Stomach (tissue), 8 donors: ENCODE measurements at regions not wholly inside any gene's neighbourhood (a gene's known extent, or its start where the extent isn't known, plus 50 kb on each side); places are given as distances from the start of the nearest gene placed in this dataset.

Experiments used
- DNase-seq, 2 donors: peaks; one replicate each; pipeline versions ENCODE4 v3.0.0 to v3.0.0-alpha.2; 2013 to 2019
- H3K27ac ChIP-seq, 5 donors: fragments of 200-600 bp in 4 of 5; sonication (generic) in 4 of 5; one replicate each; pipeline ENCODE4 v1.5.1; 2013 to 2019; ENCODE audit warnings: mild to moderate bottlenecking in 1 of 5, moderate library complexity in 1 of 5
- H3K27me3 ChIP-seq, 3 donors: fragments of 200-600 bp; sonication (generic); one replicate each; pipeline ENCODE4 v1.5.1; 2017 to 2019; ENCODE audit warnings: mixed run types in 1 of 3
- H3K36me3 ChIP-seq, 4 donors: fragments of 200-600 bp; sonication (generic); 1 replicate in 3 of 4; 2 replicates in 1 of 4; pipeline ENCODE4 v1.5.1; 2016 to 2019
- H3K4me1 ChIP-seq, 4 donors: fragments of 200-600 bp; sonication (generic); one replicate each; pipeline ENCODE4 v1.5.1; 2016 to 2019
- H3K4me3 ChIP-seq, 4 donors: fragments of 200-600 bp; sonication (generic) in 3 of 4; one replicate each; pipeline ENCODE4 v1.5.1; 2016 to 2019; ENCODE audit warnings: mild to moderate bottlenecking in 1 of 4
- H3K9me3 ChIP-seq, 4 donors: fragments of 200-600 bp; sonication (generic); one replicate each; pipeline ENCODE4 v1.5.1; 2016 to 2019
- EP300 ChIP-seq: sonication (generic); formaldehyde crosslinking; IDR thresholded peaks from one replicate; pipeline ENCODE4 v1.6.1; 2017; ENCODE audit warnings: antibody characterized with exemption
- POLR2A ChIP-seq, 4 donors: fragments of 450-650 bp; IDR thresholded peaks; one replicate each; pipeline ENCODE4 v1.6.1; 2016; ENCODE audit warnings: antibody characterized with exemption in 4 of 4, control low read depth in 2 of 4, mild to moderate bottlenecking in 1 of 4, moderate library complexity in 1 of 4
- POLR2AphosphoS5 ChIP-seq, 3 donors: sonication (generic); formaldehyde crosslinking; IDR thresholded peaks; one replicate each; pipeline ENCODE4 v1.6.1; 2016; ENCODE audit warnings: antibody characterized with exemption in 3 of 3
- WGBS, 5 donors: extraction: QIAGEN DNeasy Blood & Tissue Kit in 3 of 5; methylation state at CpG; one replicate each; pipeline versions ENCODE4 v1.1.5 to v1.1.7; 2013 to 2018; 5-methylcytosine and 5-hydroxymethylcytosine counted together
- intact Hi-C: fragments of 100-400 bp; cut with DNase I; formaldehyde crosslinking; loops from one replicate; pipeline ENCODE4 v1.15.1; 2023; ENCODE audit warnings: low total_unique reads
- TF ChIP-seq, protein P1 (sequence below), 7 experiments: fragments of 450-650 bp in 4 of 7; fragments of 200-600 bp in 3 of 7; sonication (generic) in 3 of 7; IDR thresholded peaks; one replicate each; pipeline ENCODE4 v1.5.1; 2016 to 2019; ENCODE audit warnings: antibody characterized with exemption in 7 of 7, control low read depth in 2 of 7, mild to moderate bottlenecking in 1 of 7
- donor health status: healthy with polysubstance abuse.
- donor health status: Bipolar disorder and iron deficiency.
- donor health status: healthy.

DNA sequence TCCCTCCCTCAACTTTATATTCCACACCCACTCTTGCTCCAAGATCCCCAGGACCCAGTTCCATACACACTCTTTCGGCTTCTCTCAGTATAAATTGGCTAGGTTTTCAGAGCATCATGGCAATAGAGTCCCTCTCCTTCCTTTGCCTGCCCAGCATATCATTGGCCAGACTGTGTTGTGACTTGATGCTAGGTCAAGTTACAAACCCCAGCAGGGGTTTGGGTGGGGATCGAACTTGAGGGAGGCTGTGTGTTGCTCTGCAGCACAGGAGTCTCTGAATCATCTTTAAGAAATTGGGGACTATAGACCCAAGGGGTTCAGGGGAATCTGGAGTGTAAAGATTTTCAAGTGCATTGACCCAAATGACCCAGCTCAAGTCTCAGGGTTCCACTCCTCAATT lies 477.5 kb upstream of the MEIS1 start:
- DNase-seq, result no peak
- Histone ChIP-seq H3K4me1 (no peaks in the 10 kb centered on the region), H3K4me3 (no peak overlapping the region), H3K9me3 (peaks cover 0 to 11% (median 2%) of the 10 kb centered on the region in 4 donors), H3K36me3 (no peaks in the 10 kb centered on the region), H3K27me3 (no peaks in the 10 kb centered on the region), H3K27ac (no peak overlapping the region)
- intact Hi-C loops, result loop anchor here (2.0 kb wide), 1 partner anchor 17 kb away; no protein-coding TSS in a partner anchor
- WGBS, 5 donors, result 65 to 89% (median 78%) methylated on average over 2 of the region's 2 CpGs
- TF ChIP-seq POLR2A (IDR thresholded peaks at IDR 0.05) (no peak), POLR2AphosphoS5 (IDR thresholded peaks at IDR 0.05) (no peak), EP300 (no peak)
- TF ChIP-seq, protein P1, sequence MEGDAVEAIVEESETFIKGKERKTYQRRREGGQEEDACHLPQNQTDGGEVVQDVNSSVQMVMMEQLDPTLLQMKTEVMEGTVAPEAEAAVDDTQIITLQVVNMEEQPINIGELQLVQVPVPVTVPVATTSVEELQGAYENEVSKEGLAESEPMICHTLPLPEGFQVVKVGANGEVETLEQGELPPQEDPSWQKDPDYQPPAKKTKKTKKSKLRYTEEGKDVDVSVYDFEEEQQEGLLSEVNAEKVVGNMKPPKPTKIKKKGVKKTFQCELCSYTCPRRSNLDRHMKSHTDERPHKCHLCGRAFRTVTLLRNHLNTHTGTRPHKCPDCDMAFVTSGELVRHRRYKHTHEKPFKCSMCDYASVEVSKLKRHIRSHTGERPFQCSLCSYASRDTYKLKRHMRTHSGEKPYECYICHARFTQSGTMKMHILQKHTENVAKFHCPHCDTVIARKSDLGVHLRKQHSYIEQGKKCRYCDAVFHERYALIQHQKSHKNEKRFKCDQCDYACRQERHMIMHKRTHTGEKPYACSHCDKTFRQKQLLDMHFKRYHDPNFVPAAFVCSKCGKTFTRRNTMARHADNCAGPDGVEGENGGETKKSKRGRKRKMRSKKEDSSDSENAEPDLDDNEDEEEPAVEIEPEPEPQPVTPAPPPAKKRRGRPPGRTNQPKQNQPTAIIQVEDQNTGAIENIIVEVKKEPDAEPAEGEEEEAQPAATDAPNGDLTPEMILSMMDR (IDR thresholded peaks at IDR 0.05), result no peak

DNA sequence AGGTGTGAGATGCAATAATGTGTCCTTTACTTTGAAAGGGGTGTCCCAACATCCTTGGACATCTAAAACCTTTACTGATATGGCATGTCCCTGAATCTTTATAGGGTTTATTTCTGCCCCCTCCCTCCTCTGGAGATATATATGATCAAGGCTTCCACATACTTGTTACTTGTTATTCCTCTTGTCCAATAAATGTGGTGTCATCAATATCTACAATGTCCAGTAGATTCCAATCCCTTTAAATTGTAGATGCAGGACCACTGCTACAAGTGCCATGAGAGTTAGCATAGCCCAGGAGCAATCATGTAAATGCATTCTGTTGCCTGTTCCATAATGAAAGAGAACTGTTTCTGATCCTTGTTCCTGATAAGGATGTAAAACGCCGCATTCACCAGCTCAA lies 479.7 kb upstream of the MEIS1 start:
- intact Hi-C loops, result no loop called here
- Histone ChIP-seq H3K36me3 (no peaks in the 10 kb centered on the region), H3K27me3 (no peaks in the 10 kb centered on the region), H3K4me3 (no peak overlapping the region), H3K9me3 (peaks cover 0 to 11% (median 2%) of the 10 kb centered on the region in 4 donors), H3K4me1 (no peaks in the 10 kb centered on the region), H3K27ac (no peak overlapping the region)
- DNase-seq, result no peak
- 84 to 96% (median 91%) methylated on average over 2 of the region's 2 CpGs for WGBS, 5 donors
- TF ChIP-seq POLR2A (IDR thresholded peaks at IDR 0.05), result no peak
- no peak for TF ChIP-seq EP300
- TF ChIP-seq POLR2AphosphoS5 (IDR thresholded peaks at IDR 0.05), result no peak
- TF ChIP-seq, protein P1 (IDR thresholded peaks at IDR 0.05), result no peak

DNA sequence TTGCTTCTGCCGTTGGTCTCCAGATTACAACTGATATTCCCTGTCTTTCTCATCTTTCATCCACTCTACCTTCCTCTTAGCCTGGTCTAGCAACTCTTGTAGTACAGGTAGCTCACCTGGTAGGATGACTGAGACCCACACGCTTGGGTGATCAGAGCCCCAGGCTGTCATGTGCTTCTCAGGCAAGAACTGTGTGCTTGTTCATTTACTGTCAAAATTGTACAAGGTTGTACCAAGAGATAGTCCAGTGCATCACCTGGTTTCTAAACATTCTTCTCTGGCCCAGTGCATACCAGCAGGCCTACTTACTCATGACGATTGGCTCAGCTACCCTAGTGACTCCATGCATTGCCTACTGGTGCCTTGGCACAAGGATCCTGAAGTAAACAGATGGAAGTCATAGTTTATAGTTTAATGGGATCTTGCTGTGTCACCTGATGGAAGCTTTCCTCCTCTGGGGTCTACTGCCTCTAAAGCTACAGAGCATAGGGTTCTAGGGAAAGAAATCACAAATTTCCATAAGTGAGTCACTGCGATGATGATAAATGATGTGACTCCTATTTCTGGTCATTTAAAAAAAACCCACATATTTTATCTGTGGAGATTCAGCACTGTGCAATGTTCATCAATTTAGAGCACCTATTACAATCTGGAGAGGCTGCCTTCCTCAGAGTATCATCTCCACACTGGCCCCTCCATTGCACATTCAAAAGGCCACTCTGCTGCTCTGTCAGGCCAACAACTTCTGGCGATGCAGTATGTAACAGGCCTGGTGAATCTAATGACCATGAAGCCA lies 481.8 kb upstream of the MEIS1 start:
- intact Hi-C loops, result no loop called here
- WGBS, 5 donors, result 82 to 93% (median 89%) methylated on average over 5 of the region's 5 CpGs
- H3K27ac ChIP-seq, result no peak overlapping the region
- no peak for DNase-seq
- no peaks in the 10 kb centered on the region for H3K4me1 ChIP-seq
- H3K36me3 ChIP-seq, result no peaks in the 10 kb centered on the region
- H3K27me3 ChIP-seq, result no peaks in the 10 kb centered on the region
- H3K4me3 ChIP-seq, result no peak overlapping the region
- peaks cover 0 to 11% (median 2%) of the 10 kb centered on the region in 4 donors for H3K9me3 ChIP-seq
- no peak for TF ChIP-seq POLR2A (IDR thresholded peaks at IDR 0.05)
- no peak for TF ChIP-seq EP300
- TF ChIP-seq, protein P1 (IDR thresholded peaks at IDR 0.05), result no peak
- no peak for TF ChIP-seq POLR2AphosphoS5 (IDR thresholded peaks at IDR 0.05)

DNA sequence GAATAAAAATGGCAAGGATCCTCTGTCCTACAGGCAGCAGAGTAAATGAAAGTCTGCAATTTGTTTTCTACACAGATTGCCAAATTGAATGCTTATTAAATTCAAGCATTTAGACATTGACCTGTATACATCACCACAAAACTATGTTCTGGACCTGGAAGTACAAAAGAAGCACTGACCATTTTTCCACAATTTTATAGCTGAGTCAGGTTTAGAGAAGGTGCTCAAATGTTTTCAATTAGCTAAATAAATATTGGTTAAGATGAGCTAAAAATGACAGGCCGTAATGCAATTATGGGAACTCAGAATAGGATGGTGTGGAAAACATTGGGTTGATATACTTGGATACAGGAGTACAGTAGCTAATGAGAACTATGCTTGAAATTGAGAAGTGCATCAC lies 490.7 kb upstream of the MEIS1 start:
- H3K9me3 ChIP-seq, result peaks cover 0 to 8% (median 0%) of the 10 kb centered on the region in 4 donors
- WGBS, 5 donors, result 88 to 94% (median 92%) methylated on average over 1 of the region's 1 CpG
- no peak for DNase-seq
- intact Hi-C loops, result no loop called here
- no peaks in the 10 kb centered on the region for H3K36me3 ChIP-seq
- no peaks in the 10 kb centered on the region for H3K4me1 ChIP-seq
- no peak for TF ChIP-seq POLR2AphosphoS5 (IDR thresholded peaks at IDR 0.05)
- TF ChIP-seq, protein P1 (IDR thresholded peaks at IDR 0.05), result no peak
- no peak for TF ChIP-seq EP300
- no peak for TF ChIP-seq POLR2A (IDR thresholded peaks at IDR 0.05)
- no peak overlapping the region for H3K27ac ChIP-seq
- H3K4me3 ChIP-seq, result no peak overlapping the region
- no peaks in the 10 kb centered on the region for H3K27me3 ChIP-seq
